Esophagus (tissue), 2 donors: ENCODE measurements at regions not wholly inside any gene's neighbourhood (a gene's known extent, or its start where the extent isn't known, plus 50 kb on each side); places are given as distances from the start of the nearest gene placed in this dataset.

Source experiments
- H3K27ac ChIP-seq, 2 donors: one replicate each; pipeline ENCODE4 v1.5.1; 2013; ENCODE audit warnings: low read depth in 2 of 2, mild to moderate bottlenecking in 2 of 2, inconsistent platforms in 1 of 2, low read length in 1 of 2, moderate library complexity in 1 of 2
- H3K27me3 ChIP-seq, 2 donors: one replicate each; pipeline ENCODE4 v1.6.1; 2013; ENCODE audit warnings: low read length in 2 of 2, control low read depth in 1 of 2, mild to moderate bottlenecking in 1 of 2; ENCODE audit not compliant: insufficient read depth in 2 of 2, control insufficient read depth in 1 of 2
- H3K36me3 ChIP-seq, 2 donors: one replicate each; pipeline ENCODE4 v1.6.1; 2013; ENCODE audit warnings: low read length in 1 of 2; ENCODE audit not compliant: control insufficient read depth in 2 of 2, insufficient read depth in 2 of 2
- H3K4me1 ChIP-seq, 2 donors: one replicate each; pipeline ENCODE4 v1.6.1; 2013; ENCODE audit warnings: low read length in 1 of 2; ENCODE audit not compliant: control insufficient read depth in 2 of 2, insufficient read depth in 2 of 2
- H3K4me3 ChIP-seq, 2 donors: one replicate each; pipeline ENCODE4 v1.5.1; 2013; ENCODE audit warnings: low read length in 2 of 2, mild to moderate bottlenecking in 2 of 2, low read depth in 1 of 2, moderate library complexity in 1 of 2
- H3K9me3 ChIP-seq, 2 donors: one replicate each; pipeline ENCODE4 v1.6.1; 2013; ENCODE audit warnings: mild to moderate bottlenecking in 2 of 2, low read depth in 1 of 2, low read length in 1 of 2, moderate library complexity in 1 of 2; ENCODE audit not compliant: control insufficient read depth in 2 of 2, insufficient read depth in 1 of 2
- WGBS, 2 donors: extraction: QIAGEN DNeasy Blood & Tissue Kit; methylation state at CpG; one replicate each; pipeline ENCODE4 v1.1.7; 2013; 5-methylcytosine and 5-hydroxymethylcytosine counted together
- donor health status: healthy with polysubstance abuse.
- donor health status: Bipolar disorder and iron deficiency.

DNA sequence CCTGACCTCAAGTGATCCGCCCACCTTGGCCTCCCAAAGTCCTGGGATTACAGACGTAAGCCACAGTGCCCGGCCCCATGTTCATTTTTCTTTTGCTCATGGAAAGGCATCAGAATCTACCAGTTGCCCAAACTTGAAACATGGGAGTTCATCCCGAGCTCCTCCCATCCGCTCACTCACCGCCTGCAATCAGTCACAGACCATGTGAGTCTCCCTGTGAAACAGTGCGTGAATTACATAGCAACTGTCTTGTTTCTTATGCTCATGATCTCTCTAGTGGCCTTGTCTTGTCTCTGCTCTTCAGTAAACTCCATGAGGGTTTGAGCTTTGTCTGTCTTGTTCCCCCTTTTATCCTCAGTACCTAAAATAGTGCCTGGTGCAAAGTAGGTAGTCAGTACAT, 52.1 kb upstream of the TNRC6A start:
- Histone ChIP-seq H3K4me3 (no peak overlapping the region), H3K36me3 (no peaks in the 10 kb centered on the region)

More for the DNA sequence above, 52.1 kb upstream of the TNRC6A start:
- H3K27me3 ChIP-seq: no peaks in the 10 kb centered on the region
- H3K27ac ChIP-seq: no peak overlapping the region
- H3K4me1 ChIP-seq: no peaks in the 10 kb centered on the region
- WGBS, 2 donors: 89 to 90% methylated on average over 7 of the region's 7 CpGs
- no peaks in the 10 kb centered on the region for H3K9me3 ChIP-seq
